Fibroblast of upper back skin (primary cell): ENCODE measurements at regions not wholly inside any gene's neighbourhood (a gene's known extent, or its start where the extent isn't known, plus 50 kb on each side); places are given as distances from the start of the nearest gene placed in this dataset.

ENCODE experiments used
- DNase-seq: peaks from one replicate; pipeline ENCODE4 v3.0.0-alpha.2; 2013

DNA sequence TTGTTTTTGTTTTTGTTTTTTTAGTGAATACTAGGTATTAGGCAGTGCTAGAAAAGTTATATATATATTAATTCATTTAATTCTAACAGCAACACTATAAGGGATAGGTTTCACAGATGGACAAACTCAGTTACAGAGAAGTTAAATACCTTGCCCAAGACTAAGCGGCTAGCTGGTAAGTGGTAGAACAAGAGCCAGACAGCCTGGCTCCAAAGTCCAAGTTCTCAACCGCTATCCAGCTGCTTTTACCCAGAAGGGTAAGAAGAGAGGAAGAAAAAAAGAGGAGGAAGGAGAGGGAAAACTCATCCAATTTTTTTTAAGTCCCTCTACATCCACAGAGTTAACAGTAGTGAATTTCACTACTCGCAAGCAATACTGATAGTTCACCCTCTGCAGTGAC is 217.0 kb downstream of the SPRY2 start:
- no peak for DNase-seq

DNA sequence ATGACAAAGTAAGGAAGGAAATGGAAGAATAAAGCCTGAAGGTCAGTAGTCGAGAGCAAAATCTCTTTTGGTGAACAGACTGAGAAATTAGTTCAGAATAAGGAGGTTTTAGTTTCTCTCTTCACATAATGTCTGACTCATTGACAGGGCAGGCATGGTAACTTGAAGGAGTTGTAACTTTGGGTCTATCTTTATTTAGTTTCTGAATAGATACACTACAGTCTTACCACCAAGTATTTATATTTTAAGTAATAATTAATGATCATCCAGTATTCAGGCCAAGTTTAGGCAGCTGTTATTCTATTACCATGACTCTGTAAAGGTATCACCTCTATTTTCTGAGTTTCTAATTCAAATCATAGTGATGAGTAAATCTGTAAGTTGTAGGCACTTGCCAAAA is 219.9 kb downstream of the SPRY2 start:
- no peak for DNase-seq

DNA sequence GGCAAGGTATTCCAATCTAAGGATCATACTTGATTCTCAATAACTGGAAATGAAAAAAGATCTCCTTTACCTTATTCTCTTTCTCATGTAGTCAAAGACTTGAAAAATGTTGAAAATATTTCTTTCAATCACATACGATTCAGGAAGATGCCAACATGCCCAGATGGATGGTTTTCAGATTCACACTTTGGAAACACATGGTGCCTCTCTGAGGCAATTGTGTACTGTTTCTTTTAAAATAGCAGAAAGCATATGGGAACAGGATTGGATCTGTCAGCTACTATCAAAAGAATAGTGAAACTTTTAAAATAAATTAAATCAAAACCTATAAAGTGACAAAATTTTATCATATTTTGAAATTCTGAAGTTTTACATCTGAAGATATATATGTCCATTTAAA is 222.4 kb downstream of the SPRY2 start:
- DNase-seq: no peak

DNA sequence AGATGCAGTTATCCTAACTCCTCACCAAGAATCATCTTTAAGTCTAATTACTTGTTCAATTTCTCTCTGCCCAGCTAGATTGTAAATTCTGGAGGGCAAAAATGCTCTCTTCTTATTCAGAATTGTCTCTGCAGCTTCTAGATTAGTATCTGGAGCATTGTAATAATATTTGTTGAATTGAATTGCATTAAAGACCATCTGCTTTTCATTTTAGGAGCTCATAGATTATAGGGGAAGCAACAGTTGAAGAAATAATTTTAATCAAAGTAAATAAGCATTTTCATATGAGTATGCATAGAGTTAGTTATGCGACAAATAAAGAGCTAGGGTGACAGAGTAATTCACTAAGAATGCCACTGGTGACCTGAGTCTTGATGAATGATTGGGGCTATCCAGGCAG is 222.8 kb downstream of the SPRY2 start:
- DNase-seq: no peak

DNA sequence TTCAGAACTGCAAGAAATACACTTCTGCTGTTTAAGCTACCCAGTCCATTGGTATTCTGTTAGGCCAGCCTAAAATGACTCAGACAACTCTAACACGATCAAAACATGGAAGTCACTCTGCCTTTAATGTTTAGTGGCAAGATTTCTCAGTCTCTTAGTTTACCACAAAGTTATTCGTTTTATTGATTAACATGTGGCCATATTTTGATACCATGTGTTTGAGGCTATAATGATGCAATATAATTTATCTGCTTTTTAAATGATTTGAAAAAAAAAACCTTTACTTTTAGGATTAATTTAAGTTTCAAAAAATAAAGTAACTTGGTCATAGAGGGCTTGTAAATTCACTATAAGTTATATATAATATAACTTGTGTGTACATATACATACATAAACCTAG is 223.4 kb downstream of the SPRY2 start:
- no peak for DNase-seq

DNA sequence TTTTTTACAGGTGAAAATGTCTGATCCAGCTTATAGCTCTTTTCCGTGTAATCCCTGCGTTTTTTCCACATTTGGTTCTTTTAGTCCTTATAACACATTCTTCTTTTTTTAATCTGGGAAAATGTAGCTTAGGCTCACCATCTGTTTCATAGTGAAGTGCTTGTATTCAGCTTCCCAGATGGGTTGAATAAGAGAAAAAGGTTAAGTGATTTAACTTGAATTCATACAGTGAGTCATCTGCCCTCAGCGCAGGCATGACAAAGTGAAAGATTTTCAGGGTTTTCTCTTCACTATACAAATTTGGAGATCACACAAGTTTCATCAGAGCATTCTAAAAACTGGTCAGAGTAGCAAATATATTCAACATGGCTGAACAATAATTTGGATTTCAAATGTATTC is 224.8 kb downstream of the SPRY2 start:
- DNase-seq: peak; percentile 87

DNA sequence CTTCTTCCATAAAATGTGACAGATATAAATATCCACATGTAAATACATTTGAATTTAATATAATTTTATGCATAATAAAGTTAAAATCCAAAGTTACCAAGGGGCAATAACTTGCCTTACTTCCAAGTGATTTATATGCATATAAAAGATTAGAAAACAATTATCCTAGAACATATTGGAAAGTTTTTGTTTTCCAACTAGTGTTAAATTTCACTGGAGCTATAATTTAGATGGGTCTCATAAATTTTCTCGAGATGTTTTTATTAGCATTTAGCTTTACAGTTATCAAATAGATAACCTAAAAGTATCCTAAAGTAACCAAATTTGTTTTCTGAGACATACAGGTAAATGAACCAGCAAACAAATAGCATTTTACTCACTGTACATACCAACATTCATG is 225.3 kb downstream of the SPRY2 start:
- no peak for DNase-seq

DNA sequence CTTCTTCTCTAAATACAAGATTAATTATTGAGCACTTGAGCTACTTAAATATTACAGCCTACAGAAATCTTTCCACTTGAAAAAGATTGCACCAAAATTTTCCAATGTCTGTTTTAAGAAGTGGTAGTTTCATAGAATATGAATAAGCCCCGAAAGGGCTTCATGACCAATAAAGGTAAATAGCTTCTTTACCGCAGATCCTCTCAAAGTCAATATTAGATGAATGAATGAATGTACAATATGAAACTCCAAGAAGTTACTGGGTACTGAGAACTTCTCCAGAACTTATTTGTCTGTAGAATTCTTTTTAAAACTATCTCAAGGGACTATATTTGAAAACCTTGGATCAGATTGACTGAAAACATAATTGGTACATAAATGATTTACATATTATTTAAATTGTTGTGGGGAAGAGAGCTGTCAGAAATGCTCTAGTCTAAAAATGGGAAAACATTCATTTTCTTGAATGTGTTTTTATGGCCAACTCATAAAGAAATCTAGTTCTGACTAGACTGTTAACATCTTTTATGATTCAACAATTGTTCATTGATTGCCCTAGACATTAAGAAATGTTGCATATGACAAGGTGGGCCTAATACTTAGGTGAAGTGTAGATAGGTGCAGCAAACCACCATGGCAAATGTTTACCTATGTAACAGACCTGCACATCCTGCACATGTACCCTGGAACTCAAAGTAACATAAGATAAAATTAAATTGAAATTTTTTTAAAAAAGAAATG is 227.0 kb downstream of the SPRY2 start:
- DNase-seq: no peak

DNA sequence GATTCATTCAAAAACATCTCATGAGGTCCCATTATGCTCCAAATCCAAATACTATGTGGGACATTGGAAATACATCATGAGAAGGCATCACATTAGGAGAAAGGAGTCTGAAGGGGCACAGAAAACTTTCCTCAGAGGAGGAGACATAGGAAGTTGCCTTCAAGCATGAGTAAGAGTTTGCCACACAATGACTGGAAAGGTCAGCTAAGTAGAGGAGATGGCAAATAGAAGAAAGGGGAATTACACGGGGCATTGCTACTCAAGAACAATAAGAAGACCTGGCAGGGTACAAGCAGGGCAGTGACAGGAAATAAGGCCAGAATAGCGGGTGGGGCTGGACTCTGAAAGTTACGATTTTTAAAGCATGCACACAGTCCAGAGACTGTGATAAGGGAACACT is 231.6 kb downstream of the SPRY2 start:
- no peak for DNase-seq

DNA sequence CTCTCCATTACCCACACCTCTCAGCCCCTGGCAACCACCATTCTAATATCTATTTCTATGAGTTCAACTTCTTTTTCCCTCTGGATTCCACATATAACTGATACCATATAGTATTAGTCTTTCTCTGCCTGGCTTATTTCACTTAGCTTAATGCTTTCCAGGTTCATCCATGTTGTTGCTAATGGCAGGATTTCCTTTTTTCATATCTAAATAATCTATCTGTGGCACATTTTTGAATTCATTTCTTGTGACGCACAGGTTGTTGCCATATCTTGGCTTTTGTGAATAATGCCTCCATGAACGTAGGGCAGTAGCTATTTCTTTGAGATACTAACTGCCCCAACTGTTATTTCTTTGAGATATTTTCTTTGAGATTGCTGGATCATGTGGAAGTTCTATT is 235.6 kb downstream of the SPRY2 start:
- no peak for DNase-seq

DNA sequence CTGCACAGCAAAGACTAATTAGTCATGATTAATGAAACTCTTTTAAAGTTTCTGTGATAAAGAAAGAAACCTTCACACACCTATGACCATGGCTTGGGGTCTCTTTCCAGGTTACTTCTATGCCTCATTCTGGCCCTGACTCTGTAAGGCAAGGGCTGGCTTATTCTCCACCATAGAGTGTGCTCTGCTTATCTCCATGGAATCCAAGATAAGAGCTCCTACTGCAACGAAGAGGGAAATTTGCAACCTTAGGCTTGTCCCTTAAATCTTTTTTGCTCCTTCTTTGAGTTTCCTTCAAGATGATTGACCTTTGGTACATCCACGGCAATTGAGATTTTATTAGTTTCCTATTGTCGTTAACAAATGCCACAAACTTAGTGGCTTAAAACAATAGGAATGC is 239.9 kb downstream of the SPRY2 start:
- DNase-seq: no peak

DNA sequence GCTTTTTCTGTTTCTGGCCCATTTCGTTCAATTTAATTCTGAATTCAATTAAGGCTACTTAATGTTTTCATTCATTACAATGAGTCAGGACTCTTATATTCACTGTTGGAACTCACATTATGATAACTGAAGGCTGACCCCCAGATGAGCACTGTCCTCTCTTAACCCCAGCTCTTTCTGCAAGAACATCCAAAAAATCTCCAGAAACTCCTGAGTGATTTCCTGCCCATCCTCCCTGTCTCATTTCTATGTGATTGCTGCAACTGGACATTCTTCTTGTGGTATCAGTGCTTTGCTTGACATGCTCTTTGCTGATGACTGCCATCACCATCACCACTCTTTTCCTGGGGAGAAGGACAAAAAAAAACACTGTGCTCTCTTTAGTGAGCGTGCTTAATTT is 240.3 kb downstream of the SPRY2 start:
- peak; percentile 84 for DNase-seq

DNA sequence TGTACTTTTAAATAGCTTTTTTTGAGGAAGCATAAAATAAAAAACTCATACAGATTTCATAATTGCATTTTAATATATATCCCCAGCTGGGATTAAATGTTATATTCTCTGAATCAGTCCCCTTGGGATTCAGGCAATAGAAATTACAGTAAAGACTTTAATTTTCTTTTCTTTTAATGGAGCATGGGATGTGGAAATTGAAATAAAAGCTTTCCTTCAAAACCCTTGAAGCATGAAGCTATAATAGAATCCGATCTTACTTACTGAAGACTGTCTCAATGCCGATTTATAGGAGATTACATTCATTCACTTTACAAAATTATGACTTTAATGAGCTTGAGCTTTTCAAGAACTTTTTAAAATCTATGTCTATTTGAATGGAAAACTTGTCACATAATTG is 243.4 kb downstream of the SPRY2 start:
- DNase-seq: no peak

DNA sequence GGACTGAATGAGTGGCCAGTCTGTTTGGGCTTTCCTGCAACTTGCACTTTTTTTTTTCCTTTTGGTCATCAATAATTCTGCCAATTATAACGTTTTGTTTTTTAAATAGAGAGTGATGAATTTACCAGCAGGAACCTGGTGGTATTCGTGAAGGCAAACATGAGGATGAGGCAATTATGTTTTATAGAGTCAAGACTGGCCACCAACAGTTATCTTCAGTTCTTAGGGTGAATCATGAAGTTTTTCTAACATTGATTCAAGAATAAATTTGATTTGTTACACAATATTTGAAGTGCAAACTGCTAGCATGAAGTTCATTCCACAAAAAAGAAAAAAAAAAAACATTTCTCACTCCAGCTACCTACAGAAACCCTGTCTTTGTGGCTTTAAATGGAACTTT is 244.5 kb downstream of the SPRY2 start:
- DNase-seq: peak; percentile 16

DNA sequence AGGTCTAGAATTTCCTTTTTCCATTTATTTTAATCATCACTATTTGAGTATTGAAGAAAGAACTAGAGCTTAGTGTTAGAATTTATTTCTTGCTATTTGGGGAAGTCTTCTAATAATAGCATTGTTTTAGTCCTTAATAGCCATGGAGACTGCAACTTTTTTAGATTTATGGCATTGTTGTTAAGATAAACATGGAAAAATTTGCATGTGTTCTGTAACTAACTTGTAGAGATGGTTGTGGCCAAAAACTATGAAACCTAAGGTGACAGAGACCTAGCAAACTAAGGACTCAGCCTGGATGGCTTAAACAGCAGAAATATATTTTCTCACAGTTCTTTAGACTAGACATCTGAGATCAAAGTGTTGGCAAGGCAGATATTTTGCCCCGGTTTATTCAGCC is 246.4 kb downstream of the SPRY2 start:
- DNase-seq: no peak

DNA sequence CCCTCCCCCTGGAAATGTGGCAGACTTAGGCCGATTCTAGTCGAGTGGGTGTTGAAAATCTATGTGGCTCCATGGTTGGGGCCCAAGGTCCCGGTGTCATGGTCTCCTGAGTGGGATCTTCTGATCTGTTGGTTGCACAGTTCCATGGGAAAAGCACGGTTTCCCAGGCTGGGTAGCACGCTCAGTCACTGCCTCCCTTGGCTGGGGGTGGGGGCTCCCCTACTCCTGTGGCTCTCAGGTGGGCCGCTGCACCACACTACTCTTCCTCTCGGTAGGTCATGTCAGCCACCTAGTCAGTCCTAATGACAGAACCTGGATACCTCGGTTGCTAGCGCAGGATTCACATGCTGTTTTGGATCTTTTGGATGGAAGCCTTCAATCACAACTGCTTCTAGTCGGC is 247.0 kb downstream of the SPRY2 start:
- DNase-seq: no peak

DNA sequence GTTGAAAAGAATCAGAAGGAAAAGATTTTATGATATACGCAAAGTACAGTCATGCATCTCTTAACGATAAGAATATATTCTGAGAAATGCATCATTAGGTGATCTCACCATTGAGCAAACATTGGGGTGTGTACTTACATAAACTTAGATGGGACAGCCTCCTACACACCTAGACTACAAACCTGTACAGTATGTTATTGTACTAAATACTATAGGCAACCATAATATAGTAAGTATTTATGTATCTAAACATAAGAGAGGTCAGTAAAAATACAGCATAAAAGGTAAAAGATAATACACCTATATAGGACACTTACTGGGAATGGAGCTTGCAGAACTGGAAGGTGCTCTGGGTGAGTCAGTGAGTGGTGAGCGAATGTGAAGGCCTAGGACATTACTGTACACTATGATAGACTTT is 254.6 kb downstream of the SPRY2 start:
- DNase-seq: no peak

DNA sequence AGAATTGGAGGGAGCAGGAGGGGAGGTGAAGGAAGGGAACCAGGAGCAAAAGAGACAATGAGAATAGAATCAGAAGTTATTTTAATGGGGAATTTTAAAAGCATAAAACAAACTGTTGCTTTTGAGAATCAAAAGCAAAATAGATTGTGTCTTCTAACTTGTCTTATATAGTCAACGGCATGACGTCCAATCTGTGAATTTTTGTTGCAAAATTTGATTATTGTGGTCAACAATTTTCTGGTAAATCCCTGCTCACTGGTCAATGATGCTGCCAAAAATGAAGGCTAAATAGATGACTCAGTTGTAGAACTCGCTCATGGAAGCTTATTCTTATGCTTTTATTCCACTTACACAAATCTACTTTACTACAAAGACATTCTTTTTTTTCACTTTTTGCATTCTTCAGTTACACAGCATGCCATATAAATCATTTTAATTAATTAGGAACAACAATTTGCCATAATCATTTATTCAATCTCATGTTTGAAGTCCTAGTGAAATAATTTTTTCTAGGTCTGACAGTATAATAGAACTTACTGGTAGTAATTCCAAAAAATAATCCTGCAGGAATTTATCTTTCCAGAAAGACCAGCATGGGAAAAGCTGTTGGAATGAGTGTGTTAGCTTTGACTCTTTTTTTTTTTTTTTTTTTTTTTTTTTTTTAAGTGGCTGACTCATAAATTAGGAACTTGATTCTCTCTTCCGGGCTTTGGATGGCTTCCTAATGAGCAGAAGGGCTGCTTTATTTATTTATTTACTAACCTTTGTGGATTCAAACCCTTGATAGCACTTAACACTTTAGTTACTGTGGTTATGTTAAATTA is 256.9 kb downstream of the SPRY2 start:
- peak; percentile 97 for DNase-seq

DNA sequence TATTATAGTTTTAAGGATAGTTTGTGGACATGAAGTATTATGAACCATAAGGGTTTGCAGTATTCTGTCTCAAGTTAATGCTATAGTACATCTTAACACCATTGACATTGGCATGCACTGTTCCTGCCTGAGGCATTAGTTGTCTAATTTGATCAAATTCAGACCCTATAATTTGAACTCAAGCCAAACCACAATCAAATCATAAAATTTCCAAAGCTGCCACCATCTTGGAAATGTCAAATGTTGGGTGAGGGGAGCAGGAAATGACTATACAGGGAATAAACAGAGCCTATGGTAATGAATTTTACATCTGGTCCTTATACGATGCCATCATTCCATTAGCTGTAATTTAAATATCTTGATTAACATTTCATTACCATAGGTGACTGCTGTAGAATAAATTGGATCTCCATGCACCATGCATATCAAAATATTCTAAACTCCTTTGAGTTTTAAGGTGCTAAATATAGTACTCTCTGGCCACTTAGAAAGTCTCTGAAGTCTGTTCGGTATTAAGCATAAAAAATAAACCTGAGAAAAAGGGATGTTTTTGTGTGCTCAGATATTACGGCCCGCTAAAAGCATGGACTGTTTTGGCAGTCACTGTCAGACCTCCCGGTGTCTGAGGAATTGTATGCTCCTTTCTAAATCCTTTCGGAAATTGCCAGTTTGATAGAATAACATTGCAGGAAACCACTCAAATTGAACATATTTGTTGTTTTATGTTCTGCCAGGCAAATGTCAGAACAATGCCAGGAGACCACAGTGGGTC is 257.7 kb downstream of the SPRY2 start:
- peak; percentile 80 for DNase-seq

DNA sequence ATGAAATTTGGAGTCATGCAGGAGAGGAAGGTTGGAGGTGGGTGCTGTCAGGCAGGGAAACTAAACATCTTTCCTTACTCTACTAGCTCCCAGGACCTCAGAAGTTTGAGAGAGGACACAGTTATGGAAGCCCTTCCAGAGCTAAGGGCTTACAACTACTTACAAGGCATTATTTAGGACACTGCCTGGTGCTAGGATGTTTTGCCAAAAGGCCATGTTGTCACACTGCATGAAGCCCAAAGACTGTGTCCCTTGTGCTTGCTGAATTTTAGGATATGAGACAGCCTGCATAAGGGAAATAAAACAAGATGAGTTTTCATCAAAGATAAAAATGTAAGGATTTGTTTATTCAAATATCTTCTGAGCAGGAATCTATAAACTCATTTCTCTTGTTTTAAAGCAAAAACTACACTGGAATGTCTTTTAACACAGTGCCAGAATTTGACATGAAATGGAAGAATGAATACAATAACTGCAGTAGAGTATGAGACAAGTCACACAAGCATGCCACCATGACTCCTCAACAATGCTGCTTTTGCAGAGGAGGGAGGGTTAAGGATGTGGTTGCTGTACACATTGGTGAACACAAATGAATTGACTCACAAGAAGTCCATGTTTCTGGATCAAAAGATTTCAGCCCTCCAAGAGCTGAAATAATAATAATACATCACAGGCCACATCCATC is 258.4 kb downstream of the SPRY2 start:
- no peak for DNase-seq

DNA sequence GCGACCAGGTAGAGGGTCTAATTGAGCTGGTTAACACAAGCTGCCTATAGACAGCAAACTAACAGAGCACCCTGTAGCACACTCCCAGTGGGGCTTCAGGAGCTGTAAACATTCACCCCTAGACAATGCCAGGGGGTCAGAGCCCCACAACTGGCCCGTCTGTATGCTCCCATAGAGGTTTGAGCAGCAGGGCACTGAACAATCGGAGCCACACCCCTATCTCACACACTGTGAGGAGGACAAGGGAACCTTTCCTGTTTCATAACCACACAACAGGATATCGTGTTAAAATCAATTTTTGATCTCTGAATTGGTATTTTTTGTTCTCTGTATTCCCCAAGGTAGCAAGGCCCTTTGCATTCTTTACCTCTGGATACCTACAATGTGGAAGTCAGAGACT is 266.1 kb downstream of the SPRY2 start:
- no peak for DNase-seq

DNA sequence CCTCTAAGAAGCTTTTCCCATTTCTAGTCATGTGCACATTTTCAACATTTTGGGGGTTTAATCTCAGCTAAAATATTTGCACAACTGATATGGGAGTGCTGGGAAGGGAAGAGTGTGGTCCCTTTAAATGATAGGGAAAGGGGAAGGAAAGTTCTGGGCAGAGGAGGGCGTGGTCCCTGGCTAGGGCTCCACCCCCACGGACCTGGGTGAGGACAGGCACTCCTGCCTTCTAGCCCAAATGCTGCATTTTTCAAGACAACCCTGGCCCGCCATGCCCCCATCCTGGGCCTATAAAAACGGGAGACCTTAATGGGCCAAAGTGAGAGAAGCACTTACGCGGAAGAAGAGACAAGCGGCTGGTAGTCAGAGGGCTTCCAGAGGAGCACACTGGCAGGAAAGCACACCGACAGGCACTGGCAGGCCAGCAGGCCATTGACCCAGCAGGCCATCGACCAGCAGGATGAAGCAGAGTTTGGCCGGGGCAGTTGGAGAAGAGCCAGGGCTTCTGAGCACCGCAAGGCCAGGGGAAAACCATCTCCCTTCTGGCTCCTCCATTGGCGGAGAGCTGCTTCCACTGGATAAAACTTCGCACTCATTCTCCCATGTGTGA is 266.7 kb downstream of the SPRY2 start:
- no peak for DNase-seq

DNA sequence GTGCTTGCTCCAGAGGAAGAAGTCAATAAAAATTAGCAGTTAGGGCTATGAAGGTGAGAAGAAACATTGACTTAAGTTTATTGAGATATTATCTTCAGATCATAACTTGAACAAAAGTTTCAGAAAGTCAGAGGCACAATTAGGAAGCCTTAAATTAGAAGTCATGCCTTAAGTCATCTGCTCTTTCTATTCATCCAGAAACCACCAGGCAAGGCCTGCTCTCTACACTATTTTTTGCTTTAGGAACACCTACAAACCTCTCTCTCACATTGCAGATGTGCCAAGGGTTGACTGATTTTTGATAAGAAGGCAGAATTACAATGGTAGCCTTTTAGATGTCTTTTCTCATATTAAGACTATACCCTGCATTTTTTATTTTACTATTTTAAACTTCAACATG is 268.7 kb downstream of the SPRY2 start:
- DNase-seq: no peak
